SK-N-SH (cell line): ENCODE measurements at regions not wholly inside any gene's neighbourhood (a gene's known extent, or its start where the extent isn't known, plus 50 kb on each side); places are given as distances from the start of the nearest gene placed in this dataset.

Source experiments
- EP300 ChIP-seq, 2 experiments: IDR thresholded peaks; 2 replicates each; pipeline versions ENCODE4 v1.4.0 to v1.6.1; 2012; ENCODE audit warnings: borderline replicate concordance in 1 of 2, low read depth in 1 of 2, low read length in 1 of 2
- EZH2phosphoT487 ChIP-seq: fragments of 200-600 bp; sonication (generic); IDR thresholded peaks from 2 replicates; pipeline ENCODE4 v1.6.1; 2017; ENCODE audit warnings: low read depth, mixed run types, mild to moderate bottlenecking, antibody characterized with exemption, moderate library complexity, borderline replicate concordance
- JUND ChIP-seq: IDR thresholded peaks from 2 replicates; pipeline ENCODE4 v1.4.0; 2012
- NRF1 ChIP-seq: IDR thresholded peaks from 2 replicates; pipeline ENCODE4 v1.6.1; 2012; ENCODE audit warnings: low read depth, mild to moderate bottlenecking, low read length
- RCOR1 ChIP-seq: fragments of 150-350 bp; IDR thresholded peaks from 2 replicates; pipeline ENCODE4 v1.6.1; 2017; ENCODE audit warnings: antibody characterized with exemption, low read length
- SIN3A ChIP-seq: IDR thresholded peaks from 2 replicates; pipeline ENCODE4 v1.6.1; 2012; ENCODE audit warnings: low read depth, mild to moderate bottlenecking, low read length, moderate library complexity, borderline replicate concordance
- TF ChIP-seq, protein P1 (sequence below): fragments of 200-600 bp; sonication (generic); IDR thresholded peaks from 2 replicates; pipeline ENCODE4 v1.6.1; 2017; ENCODE audit warnings: antibody characterized with exemption, mild to moderate bottlenecking, moderate library complexity
- TF ChIP-seq, protein P2 (sequence below): IDR thresholded peaks from 2 replicates; pipeline ENCODE4 v1.6.1; 2012; ENCODE audit warnings: mild to moderate bottlenecking, low read depth, low read length, moderate library complexity

GRCh38 chr12:46959502-46959901 is 119.9 kb upstream of the PCED1B start:
- TF ChIP-seq, protein P1, sequence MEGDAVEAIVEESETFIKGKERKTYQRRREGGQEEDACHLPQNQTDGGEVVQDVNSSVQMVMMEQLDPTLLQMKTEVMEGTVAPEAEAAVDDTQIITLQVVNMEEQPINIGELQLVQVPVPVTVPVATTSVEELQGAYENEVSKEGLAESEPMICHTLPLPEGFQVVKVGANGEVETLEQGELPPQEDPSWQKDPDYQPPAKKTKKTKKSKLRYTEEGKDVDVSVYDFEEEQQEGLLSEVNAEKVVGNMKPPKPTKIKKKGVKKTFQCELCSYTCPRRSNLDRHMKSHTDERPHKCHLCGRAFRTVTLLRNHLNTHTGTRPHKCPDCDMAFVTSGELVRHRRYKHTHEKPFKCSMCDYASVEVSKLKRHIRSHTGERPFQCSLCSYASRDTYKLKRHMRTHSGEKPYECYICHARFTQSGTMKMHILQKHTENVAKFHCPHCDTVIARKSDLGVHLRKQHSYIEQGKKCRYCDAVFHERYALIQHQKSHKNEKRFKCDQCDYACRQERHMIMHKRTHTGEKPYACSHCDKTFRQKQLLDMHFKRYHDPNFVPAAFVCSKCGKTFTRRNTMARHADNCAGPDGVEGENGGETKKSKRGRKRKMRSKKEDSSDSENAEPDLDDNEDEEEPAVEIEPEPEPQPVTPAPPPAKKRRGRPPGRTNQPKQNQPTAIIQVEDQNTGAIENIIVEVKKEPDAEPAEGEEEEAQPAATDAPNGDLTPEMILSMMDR = no peak
- TF ChIP-seq EP300 (IDR thresholded peaks at IDR 0.05; ENCODE audit: borderline replicate concordance in 1 of 2, low read depth in 1 of 2, low read length in 1 of 2) (peak in 1 of 2 experiments; percentile 90; a peak in 2 of 4 replicates), EZH2phosphoT487 (no peak), RCOR1 (no peak), JUND (peak; percentile 87), NRF1 (no peak), SIN3A (peak; percentile 31; the same call in 1 of the 2 replicates)
- TF ChIP-seq, protein P2, sequence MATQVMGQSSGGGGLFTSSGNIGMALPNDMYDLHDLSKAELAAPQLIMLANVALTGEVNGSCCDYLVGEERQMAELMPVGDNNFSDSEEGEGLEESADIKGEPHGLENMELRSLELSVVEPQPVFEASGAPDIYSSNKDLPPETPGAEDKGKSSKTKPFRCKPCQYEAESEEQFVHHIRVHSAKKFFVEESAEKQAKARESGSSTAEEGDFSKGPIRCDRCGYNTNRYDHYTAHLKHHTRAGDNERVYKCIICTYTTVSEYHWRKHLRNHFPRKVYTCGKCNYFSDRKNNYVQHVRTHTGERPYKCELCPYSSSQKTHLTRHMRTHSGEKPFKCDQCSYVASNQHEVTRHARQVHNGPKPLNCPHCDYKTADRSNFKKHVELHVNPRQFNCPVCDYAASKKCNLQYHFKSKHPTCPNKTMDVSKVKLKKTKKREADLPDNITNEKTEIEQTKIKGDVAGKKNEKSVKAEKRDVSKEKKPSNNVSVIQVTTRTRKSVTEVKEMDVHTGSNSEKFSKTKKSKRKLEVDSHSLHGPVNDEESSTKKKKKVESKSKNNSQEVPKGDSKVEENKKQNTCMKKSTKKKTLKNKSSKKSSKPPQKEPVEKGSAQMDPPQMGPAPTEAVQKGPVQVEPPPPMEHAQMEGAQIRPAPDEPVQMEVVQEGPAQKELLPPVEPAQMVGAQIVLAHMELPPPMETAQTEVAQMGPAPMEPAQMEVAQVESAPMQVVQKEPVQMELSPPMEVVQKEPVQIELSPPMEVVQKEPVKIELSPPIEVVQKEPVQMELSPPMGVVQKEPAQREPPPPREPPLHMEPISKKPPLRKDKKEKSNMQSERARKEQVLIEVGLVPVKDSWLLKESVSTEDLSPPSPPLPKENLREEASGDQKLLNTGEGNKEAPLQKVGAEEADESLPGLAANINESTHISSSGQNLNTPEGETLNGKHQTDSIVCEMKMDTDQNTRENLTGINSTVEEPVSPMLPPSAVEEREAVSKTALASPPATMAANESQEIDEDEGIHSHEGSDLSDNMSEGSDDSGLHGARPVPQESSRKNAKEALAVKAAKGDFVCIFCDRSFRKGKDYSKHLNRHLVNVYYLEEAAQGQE = no peak
